HG02884 (cell line): ENCODE measurements at regions not wholly inside any gene's neighbourhood (a gene's known extent, or its start where the extent isn't known, plus 50 kb on each side); places are given as distances from the start of the nearest gene placed in this dataset.
A peak's percentile ranks its signal among the peaks of the same experiment; 100 is the strongest.

Experiments used
- ATAC-seq: cut with Tn5 transposase; IDR thresholded peaks from one replicate; pipeline ENCODE4 v1.9.1; 2021; ENCODE audit warnings: mild to moderate bottlenecking, moderate library complexity; ENCODE audit not compliant: unreplicated experiment

DNA sequence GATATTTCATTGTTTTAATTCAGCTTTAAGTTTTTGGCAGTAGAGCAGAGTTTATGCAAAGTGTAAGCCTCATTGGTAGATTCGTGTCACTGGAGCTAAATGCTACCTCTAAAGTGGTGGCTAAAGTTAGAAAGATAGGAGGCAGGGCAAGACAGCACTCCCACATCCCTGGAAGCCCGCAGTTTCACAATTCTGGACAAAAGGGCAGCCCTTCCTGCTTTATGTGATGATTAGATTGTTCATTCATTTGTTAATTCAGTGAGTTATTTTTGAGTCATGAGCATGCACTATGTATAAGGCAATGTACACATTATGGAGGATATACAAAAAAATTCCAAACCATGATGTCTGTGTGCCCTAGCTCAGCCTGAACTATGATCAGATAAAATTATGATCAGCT is 52.1 kb upstream of the EIF3M start:
- no peak for ATAC-seq

DNA sequence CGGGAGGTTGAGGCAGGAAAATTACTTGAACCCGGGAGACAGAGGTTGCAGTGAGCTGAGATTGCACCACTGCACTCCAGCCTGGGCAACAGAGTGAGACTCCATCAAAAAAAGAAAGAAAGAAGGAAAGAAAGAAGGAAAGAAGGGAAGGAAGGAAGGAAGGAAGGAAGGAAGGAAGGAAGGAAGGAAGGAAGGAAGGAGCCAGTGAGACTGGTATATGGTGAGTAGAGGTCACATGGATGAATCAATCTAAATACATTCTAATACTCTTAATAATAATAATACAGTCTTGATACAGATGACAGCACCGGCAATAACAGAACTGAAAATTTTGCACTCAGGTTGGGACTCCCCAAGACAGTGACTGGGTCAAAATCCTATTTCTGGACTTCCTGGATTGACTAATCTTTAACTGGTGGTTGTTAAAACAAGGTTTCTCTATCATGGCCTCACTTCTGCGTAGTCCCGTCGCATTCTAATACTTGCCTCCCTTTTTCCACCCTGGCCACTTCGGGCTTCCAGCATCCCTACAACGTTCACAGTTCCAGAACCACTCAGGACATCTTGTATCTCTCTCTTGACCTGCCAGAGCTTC is 53.5 kb upstream of the EIF3M start:
- ATAC-seq, result peak; percentile 99

DNA sequence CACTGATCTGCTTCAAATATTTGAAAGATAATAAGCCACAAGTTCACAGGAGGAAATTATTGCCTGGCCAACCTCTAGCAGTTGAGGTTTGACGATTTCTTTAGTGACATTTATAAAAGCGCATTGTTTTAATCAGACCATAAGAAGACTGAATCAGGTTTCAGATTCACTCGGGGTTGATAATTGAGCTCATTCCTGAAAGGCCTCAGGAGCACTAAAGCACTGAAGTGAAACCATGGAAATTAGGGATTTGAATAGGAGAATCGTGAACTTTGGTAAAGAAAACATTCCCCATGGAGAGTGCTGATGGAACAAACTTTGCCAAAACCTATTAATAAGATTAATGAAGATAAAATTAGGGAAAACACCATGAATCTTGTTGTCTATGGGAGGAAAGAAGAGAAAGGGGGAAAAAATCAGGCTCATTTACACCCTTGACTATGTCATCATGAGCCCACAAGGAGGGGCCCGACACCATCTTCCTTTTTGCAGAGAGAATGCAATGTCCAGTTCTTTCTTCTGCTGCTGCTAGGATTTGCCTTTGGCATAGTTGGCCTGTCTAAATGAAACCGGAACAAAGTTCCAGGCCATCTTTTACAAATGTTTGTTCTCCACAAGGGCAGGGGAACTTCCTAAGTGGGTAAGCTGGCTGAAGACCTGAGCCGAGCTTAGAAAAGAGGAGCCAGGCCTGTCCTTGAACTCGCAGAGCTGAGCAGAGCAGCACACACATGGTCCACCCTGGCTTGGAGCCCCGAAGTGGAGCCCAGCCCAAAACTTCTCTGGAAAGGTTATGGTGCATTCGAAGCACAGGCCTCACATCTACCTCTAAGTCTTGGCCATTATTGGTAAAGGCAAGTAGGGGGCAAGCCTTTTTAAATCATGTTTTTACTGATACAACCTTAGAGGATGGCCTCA is 56.1 kb upstream of the EIF3M start:
- no peak for ATAC-seq

DNA sequence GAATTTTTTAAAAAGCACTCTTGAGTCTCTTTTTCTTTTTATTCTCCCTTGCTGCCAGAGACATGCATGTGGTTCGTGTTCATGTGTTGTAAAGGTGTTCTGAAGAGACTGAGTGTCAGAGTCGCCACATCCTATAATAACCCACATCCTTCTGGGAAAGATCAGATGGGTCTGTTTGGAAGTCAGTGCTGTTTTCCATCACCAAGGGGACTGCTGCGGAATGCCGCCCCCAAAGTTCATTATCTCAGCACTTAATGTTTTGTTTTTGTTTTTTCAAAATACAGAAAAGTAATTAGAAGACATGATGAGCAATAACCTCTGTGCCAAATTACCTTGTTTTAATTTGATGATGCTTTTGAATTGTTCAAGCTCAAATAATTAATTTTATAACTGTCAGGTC is 56.9 kb upstream of the EIF3M start:
- no peak for ATAC-seq

DNA sequence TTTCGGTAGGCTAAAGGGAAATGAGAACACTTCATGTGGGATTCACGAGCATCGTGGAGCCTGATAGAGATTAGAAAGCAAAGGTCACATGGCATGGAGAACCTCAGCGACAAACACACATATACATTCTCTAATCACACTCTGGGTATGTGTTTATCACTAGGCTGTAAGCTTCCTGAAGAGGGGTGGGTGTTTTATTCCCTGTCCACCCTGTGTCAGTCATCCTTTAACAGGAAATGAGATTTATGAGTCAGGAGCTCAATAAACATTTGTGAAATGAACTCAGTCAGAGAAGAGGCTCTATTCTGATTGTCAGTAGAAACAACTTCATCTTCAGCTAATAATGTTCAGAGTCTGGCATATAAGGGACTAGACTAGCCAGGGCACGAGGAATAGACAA is 71.7 kb upstream of the EIF3M start:
- no peak for ATAC-seq

DNA sequence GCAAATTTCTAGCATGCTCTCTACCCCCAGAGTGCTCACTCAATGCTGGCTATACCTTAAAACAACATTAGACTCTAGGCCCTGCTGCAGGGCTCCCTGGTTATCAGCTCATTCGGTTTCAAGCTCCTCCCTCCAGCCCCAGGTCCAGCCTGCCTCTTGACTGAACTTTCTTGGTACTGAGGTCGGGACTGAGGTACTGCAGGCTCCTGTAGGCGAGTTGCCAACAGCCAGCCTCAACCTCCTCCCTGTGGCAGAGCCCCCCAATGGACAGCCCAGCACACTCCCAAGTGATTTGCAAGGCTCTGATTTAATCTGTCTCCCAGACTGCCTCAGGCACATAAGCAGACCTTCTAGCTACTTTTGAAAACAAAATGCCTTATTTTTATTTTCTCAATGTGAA is 73.6 kb upstream of the EIF3M start:
- ATAC-seq, result no peak

DNA sequence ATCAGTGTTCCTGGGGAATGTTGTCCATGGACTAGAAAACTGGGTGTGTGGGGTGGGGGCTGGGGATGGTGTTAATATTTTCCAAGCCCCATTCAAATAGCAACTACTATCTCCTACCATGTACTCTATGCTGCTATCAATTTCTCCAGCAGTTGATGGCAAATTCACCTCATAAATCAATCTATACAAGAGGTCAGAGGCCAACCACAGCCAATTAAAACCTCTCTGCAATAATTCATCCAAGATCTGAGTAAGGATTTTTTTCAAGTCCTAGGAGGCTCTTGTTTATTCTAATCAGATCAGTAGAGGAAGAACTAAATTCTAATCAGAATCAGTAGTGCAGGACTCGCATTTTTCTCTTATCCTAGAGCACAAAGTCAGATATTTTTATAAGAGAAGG is 73.4 kb upstream of the WT1 start:
- ATAC-seq, result no peak

DNA sequence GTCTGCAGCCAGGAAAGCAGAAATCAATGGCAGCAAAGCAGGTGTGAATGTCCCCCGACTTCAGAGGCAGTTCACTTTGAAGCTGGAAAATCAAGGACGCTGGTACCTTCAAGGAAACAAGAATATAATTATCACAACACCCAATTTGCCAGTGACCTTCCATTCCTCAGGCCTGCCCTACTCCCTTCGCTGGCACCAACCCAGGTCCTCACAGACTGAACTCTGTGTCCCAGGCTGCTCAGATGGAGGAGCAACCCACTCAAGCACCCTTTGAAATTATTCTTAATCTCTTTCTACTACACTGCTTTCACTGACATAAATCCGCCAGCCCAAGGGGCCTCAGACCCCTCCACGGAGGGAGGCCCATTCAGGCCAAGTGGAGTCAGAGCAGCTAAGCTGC is 64.7 kb upstream of the WT1 start:
- ATAC-seq, result no peak

DNA sequence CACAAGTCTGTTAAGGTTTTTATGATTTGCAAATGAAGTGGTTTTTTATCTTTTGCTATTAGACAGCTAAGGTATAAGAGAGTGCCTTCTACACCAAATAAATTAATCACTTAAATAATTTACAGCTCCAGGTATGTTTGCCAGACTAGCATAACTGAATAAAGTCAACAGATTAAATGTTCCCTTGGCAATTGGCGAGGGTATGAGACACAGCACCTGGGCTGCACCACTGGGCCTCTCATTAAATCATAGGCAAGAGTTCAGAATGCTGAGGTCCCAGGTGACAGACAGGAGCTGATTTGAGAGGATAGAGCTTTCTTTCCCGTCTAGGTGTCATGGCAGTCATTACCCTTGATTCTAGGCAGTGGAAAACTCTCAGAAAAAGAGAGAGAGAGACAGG is 62.6 kb upstream of the WT1 start:
- ATAC-seq, result no peak

DNA sequence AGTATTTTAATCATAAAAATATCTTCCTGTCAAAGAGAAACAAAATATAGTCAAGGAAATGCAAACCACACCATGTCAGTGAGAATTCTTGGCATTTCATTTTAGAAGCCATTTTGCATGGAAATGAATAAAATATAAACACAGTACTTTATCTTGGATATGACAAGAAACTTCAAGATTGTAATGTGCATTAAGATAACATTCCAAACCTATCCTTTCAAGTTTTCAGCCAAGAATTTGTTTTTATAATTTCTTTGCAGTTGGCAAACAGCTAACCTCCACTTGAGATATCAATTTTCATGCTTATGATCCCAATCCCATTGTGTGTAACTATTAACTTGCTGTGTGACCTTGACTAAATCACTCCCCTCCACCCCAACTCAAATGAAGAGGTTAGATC is 59.3 kb upstream of the WT1 start:
- ATAC-seq, result no peak

DNA sequence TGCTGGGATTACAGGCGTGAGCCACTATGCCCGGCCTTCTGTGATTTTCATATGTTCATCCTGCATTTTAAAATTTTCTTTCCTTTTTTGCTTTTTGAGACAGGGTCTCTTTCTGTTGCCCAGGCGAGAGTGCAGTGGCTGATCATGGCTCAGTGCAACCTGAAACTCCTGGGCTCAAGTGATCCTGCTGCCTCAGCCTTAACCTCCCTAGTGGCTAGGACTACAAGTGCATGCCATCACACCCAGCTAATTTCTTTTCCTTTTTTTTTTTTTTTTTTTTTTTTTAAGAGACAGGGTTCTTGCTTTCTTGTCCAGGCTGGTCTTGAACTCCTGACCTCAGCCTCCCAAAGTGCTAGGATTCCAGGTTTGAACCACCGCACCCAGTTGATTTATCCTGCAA is 54.1 kb upstream of the WT1 start:
- ATAC-seq, result no peak

DNA sequence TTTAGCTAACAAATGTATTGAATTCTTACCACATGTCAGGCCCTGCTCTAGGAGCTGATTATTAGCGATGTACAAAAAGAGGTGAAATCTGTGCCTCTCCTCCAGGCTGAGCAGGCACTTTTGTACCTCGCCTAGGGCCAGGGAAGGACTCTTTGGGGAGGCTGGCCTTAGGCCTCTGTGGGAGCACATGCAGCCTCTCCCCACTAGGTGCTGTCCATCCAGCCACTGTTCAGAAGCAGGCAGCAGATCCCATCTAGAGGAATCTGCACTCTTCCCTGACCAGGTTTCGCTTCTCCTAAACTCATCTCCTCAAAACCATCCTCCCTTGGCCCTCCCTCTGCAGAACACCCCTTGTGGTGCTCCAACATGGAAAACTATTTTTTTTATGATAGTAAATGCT is 51.9 kb upstream of the WT1 start:
- ATAC-seq, result no peak

DNA sequence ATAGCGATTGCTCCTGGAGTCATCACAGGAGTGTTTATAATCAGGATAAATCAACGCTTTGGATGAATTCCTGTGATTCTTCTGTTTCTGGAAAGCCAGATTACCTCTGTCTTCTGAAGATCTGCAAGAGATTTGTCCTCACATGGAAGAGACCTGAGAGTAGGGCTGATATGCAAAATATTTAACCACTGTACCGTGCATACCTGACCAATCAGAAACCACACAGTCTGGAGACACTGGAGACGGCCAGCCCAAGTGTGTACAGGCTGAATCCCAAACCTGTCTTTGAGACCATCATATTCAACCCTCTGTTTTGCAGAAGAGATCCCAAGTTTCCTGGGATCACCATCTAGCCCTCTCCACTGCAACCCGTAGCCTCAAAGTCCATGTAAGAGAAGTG is 50.4 kb upstream of the WT1 start:
- ATAC-seq, result no peak
